Effector memory CD8-positive, alpha-beta T cell (primary cell): ENCODE measurements at regions not wholly inside any gene's neighbourhood (a gene's known extent, or its start where the extent isn't known, plus 50 kb on each side); places are given as distances from the start of the nearest gene placed in this dataset.

Experiments used
- ATAC-seq: fragments of 150-1000 bp; cut with Tn5 transposase; replicated peaks from 2 replicates; pipeline ENCODE4 v1.10.0; 2021; ENCODE audit warnings: mild to moderate bottlenecking, moderate library complexity
- DNase-seq, 3 experiments: peaks; one replicate each; pipeline ENCODE4 v3.0.0; 2021
- H3K27ac Mint-ChIP-seq, 2 donors: one replicate each; pipeline ENCODE4 v1.8.0; 2022; ENCODE audit warnings: mild to moderate bottlenecking in 2 of 2, mixed read lengths in 2 of 2, moderate library complexity in 2 of 2
- H3K27me3 Mint-ChIP-seq, 2 donors: one replicate each; pipeline ENCODE4 v1.8.0; 2022; ENCODE audit warnings: mixed read lengths in 2 of 2
- H3K36me3 Mint-ChIP-seq: one replicate; pipeline ENCODE4 v1.8.0; 2022; ENCODE audit warnings: mild to moderate bottlenecking, moderate library complexity, mixed read lengths; ENCODE audit not compliant: insufficient read depth
- H3K4me1 Mint-ChIP-seq, 2 donors: one replicate each; pipeline ENCODE4 v1.8.0; 2022; ENCODE audit warnings: low read depth in 2 of 2, mixed read lengths in 2 of 2
- H3K4me3 Mint-ChIP-seq, 2 donors: one replicate each; pipeline ENCODE4 v1.8.0; 2022; ENCODE audit warnings: mild to moderate bottlenecking in 2 of 2, mixed read lengths in 2 of 2, moderate library complexity in 2 of 2
- H3K9me3 Mint-ChIP-seq, 2 donors: one replicate each; pipeline ENCODE4 v1.8.0; 2022; ENCODE audit warnings: mixed read lengths in 2 of 2

GRCh38 chr1:193681422-193681821, 495.0 kb upstream of the B3GALT2 start:
- Mint-ChIP-seq H3K4me3 (no peak overlapping the region), H3K36me3 (no peaks in the 10 kb centered on the region), H3K27ac (no peak overlapping the region), H3K27me3 (no peaks in the 10 kb centered on the region), H3K4me1 (no peaks in the 10 kb centered on the region), H3K9me3 (no peaks in the 10 kb centered on the region)
- DNase-seq (no peak), ATAC-seq (no peak)

GRCh38 chr1:193680924-193681316, 494.5 kb upstream of the B3GALT2 start:
- DNase-seq (no peak), ATAC-seq (no peak)
- Mint-ChIP-seq H3K27me3 (no peaks in the 10 kb centered on the region), H3K4me3 (no peak overlapping the region), H3K4me1 (no peaks in the 10 kb centered on the region), H3K9me3 (no peaks in the 10 kb centered on the region), H3K36me3 (no peaks in the 10 kb centered on the region), H3K27ac (no peak overlapping the region)

GRCh38 chr1:193680247-193680923, 494.0 kb upstream of the B3GALT2 start:
- Mint-ChIP-seq H3K9me3 (no peaks in the 10 kb centered on the region), H3K27ac (no peak overlapping the region), H3K4me1 (no peaks in the 10 kb centered on the region), H3K36me3 (no peaks in the 10 kb centered on the region), H3K27me3 (no peaks in the 10 kb centered on the region), H3K4me3 (no peak overlapping the region)
- ATAC-seq, result no peak
- DNase-seq, result no peak

GRCh38 chr1:193677874-193678273, 491.5 kb upstream of the B3GALT2 start:
- no peaks in the 10 kb centered on the region for H3K27me3 Mint-ChIP-seq
- no peak for ATAC-seq
- peaks cover 4 to 6% of the 10 kb centered on the region in 2 donors for H3K4me1 Mint-ChIP-seq
- no peak for DNase-seq
- no peak overlapping the region for H3K27ac Mint-ChIP-seq
- H3K4me3 Mint-ChIP-seq, result no peak overlapping the region
- no peaks in the 10 kb centered on the region for H3K36me3 Mint-ChIP-seq
- peaks cover 0 to 2% of the 10 kb centered on the region in 2 donors for H3K9me3 Mint-ChIP-seq

GRCh38 chr1:193676996-193677549, 490.7 kb upstream of the B3GALT2 start:
- Mint-ChIP-seq H3K4me1 (peaks cover 4 to 6% of the 10 kb centered on the region in 2 donors), H3K27me3 (no peaks in the 10 kb centered on the region), H3K4me3 (no peak overlapping the region), H3K36me3 (no peaks in the 10 kb centered on the region), H3K27ac (no peak overlapping the region), H3K9me3 (peaks cover 0 to 2% of the 10 kb centered on the region in 2 donors)
- DNase-seq, result no peak
- no peak for ATAC-seq

- peak; percentile 17 for ATAC-seq
- H3K4me3 Mint-ChIP-seq, result no peak overlapping the region
Measured at GRCh38 chr1:193674292-193674944, 488.0 kb upstream of the B3GALT2 start.

GRCh38 chr1:193666485-193667083, 480.2 kb upstream of the B3GALT2 start:
- ATAC-seq (peak; percentile 39), DNase-seq (no peak)

More at GRCh38 chr1:193674292-193674944, 488.0 kb upstream of the B3GALT2 start:
- DNase-seq, result no peak
- Mint-ChIP-seq H3K27ac (peak overlapping the region; percentile 8 to 18), H3K9me3 (peaks cover 0 to 2% of the 10 kb centered on the region in 2 donors), H3K27me3 (no peaks in the 10 kb centered on the region), H3K4me1 (peaks cover 4 to 6% of the 10 kb centered on the region in 2 donors), H3K36me3 (no peaks in the 10 kb centered on the region)

GRCh38 chr1:193663965-193664364, 477.6 kb upstream of the B3GALT2 start:
- DNase-seq (no peak), ATAC-seq (no peak)
- peaks cover 0 to 15% of the 10 kb centered on the region in 2 donors for H3K4me1 Mint-ChIP-seq
- peaks cover 3% of the 10 kb centered on the region for H3K36me3 Mint-ChIP-seq
- H3K9me3 Mint-ChIP-seq, result peaks cover 2 to 6% of the 10 kb centered on the region in 2 donors
- no peaks in the 10 kb centered on the region for H3K27me3 Mint-ChIP-seq
- H3K27ac Mint-ChIP-seq, result peak overlapping the region in 1 of 2 donors; percentile 24
- no peak overlapping the region for H3K4me3 Mint-ChIP-seq

More at GRCh38 chr1:193666485-193667083, 480.2 kb upstream of the B3GALT2 start:
- Mint-ChIP-seq H3K36me3 (no peaks in the 10 kb centered on the region), H3K4me3 (peak overlapping the region in 1 of 2 donors; percentile 53), H3K27me3 (no peaks in the 10 kb centered on the region), H3K27ac (peak overlapping the region in 1 of 2 donors; percentile 51), H3K4me1 (peaks cover 0 to 15% of the 10 kb centered on the region in 2 donors), H3K9me3 (peaks cover 2 to 6% of the 10 kb centered on the region in 2 donors)

GRCh38 chr1:193662030-193662429, 475.6 kb upstream of the B3GALT2 start:
- ATAC-seq, result no peak
- H3K4me3 Mint-ChIP-seq, result no peak overlapping the region
- peaks cover 0 to 15% of the 10 kb centered on the region in 2 donors for H3K4me1 Mint-ChIP-seq
- peaks cover 0 to 6% of the 10 kb centered on the region in 2 donors for H3K9me3 Mint-ChIP-seq
- no peak for DNase-seq
- no peak overlapping the region for H3K27ac Mint-ChIP-seq
- H3K27me3 Mint-ChIP-seq, result no peaks in the 10 kb centered on the region
- H3K36me3 Mint-ChIP-seq, result peaks cover 3% of the 10 kb centered on the region

GRCh38 chr1:193661385-193661784, 475.0 kb upstream of the B3GALT2 start:
- ATAC-seq (no peak), DNase-seq (no peak)
- no peak overlapping the region for H3K4me3 Mint-ChIP-seq

GRCh38 chr1:193660428-193660827, 474.0 kb upstream of the B3GALT2 start:
- ATAC-seq, result no peak
- H3K27ac Mint-ChIP-seq, result no peak overlapping the region

More at GRCh38 chr1:193661385-193661784, 475.0 kb upstream of the B3GALT2 start:
- Mint-ChIP-seq H3K27ac (no peak overlapping the region), H3K27me3 (no peaks in the 10 kb centered on the region), H3K36me3 (peaks cover 3% of the 10 kb centered on the region), H3K4me1 (peaks cover 0 to 9% of the 10 kb centered on the region in 2 donors), H3K9me3 (peaks cover 0 to 6% of the 10 kb centered on the region in 2 donors)

GRCh38 chr1:193658691-193659090, 472.3 kb upstream of the B3GALT2 start:
- no peak for ATAC-seq

More at GRCh38 chr1:193660428-193660827, 474.0 kb upstream of the B3GALT2 start:
- Mint-ChIP-seq H3K4me3 (no peak overlapping the region), H3K36me3 (peaks cover 3% of the 10 kb centered on the region), H3K9me3 (peaks cover 0 to 6% of the 10 kb centered on the region in 2 donors), H3K4me1 (peaks cover 0 to 6% of the 10 kb centered on the region in 2 donors), H3K27me3 (no peaks in the 10 kb centered on the region)
- DNase-seq, result no peak

GRCh38 chr1:193658081-193658480, 471.7 kb upstream of the B3GALT2 start:
- peaks cover 3% of the 10 kb centered on the region for H3K36me3 Mint-ChIP-seq
- DNase-seq (no peak), ATAC-seq (no peak)
- peaks cover 1 to 7% of the 10 kb centered on the region in 2 donors for H3K9me3 Mint-ChIP-seq
- H3K4me1 Mint-ChIP-seq, result peaks cover 0 to 2% of the 10 kb centered on the region in 2 donors
- H3K27ac Mint-ChIP-seq, result no peak overlapping the region
- no peak overlapping the region for H3K4me3 Mint-ChIP-seq
- no peaks in the 10 kb centered on the region for H3K27me3 Mint-ChIP-seq

More at GRCh38 chr1:193658691-193659090, 472.3 kb upstream of the B3GALT2 start:
- peaks cover 1 to 7% of the 10 kb centered on the region in 2 donors for H3K9me3 Mint-ChIP-seq
- no peak overlapping the region for H3K27ac Mint-ChIP-seq
- peaks cover 0 to 3% of the 10 kb centered on the region in 2 donors for H3K4me1 Mint-ChIP-seq
- no peaks in the 10 kb centered on the region for H3K27me3 Mint-ChIP-seq
- peaks cover 3% of the 10 kb centered on the region for H3K36me3 Mint-ChIP-seq
- H3K4me3 Mint-ChIP-seq, result no peak overlapping the region
- DNase-seq, result no peak
